GM23338 (cell line): ENCODE measurements at regions not wholly inside any gene's neighbourhood (a gene's known extent, or its start where the extent isn't known, plus 50 kb on each side); places are given as distances from the start of the nearest gene placed in this dataset.

Source experiments
- ATAC-seq: fragments of 200-7000 bp; cut with Tn5 transposase; 3 replicates; pipeline ENCODE4 v1.9.1; 2020
- DNase-seq: peaks from one replicate; pipeline ENCODE4 v3.0.0-alpha.2; 2015; ENCODE audit warnings: low spot score
- H2AFZ ChIP-seq: fragments of 200-600 bp; sonication (generic); 2 replicates; pipeline ENCODE4 v1.8.0; 2016; ENCODE audit warnings: antibody characterized with exemption, mild to moderate bottlenecking, moderate library complexity
- H3F3A ChIP-seq: fragments of 200-600 bp; sonication (generic); replicated peaks from 2 replicates; pipeline ENCODE4 v1.8.0; 2017; ENCODE audit warnings: antibody characterized with exemption, mixed run types, low read depth
- H3K27ac ChIP-seq: fragments of 200-600 bp; sonication (generic); 2 replicates; pipeline ENCODE4 v1.6.1; 2016; ENCODE audit warnings: low read depth
- H3K27me3 ChIP-seq: fragments of 200-600 bp; sonication (generic); 2 replicates; pipeline ENCODE4 v1.8.0; 2016; ENCODE audit warnings: mild to moderate bottlenecking, mixed run types, moderate library complexity; ENCODE audit not compliant: insufficient read depth
- H3K36me3 ChIP-seq: fragments of 200-600 bp; sonication (generic); 2 replicates; pipeline ENCODE4 v1.8.0; 2016; ENCODE audit warnings: mild to moderate bottlenecking; ENCODE audit not compliant: insufficient read depth
- H3K4me1 ChIP-seq: fragments of 200-600 bp; sonication (generic); 2 replicates; pipeline ENCODE4 v1.8.0; 2016; ENCODE audit warnings: mild to moderate bottlenecking, moderate library complexity; ENCODE audit not compliant: insufficient read depth
- H3K4me2 ChIP-seq: fragments of 200-600 bp; sonication (generic); 2 replicates; pipeline ENCODE4 v1.7.1; 2017; ENCODE audit warnings: mixed run types
- H3K4me3 ChIP-seq: fragments of 200-600 bp; sonication (generic); 2 replicates; pipeline ENCODE4 v1.6.1; 2016; ENCODE audit warnings: mixed run types
- H3K79me2 ChIP-seq: fragments of 200-600 bp; sonication (generic); replicated peaks from 2 replicates; pipeline ENCODE4 v1.8.0; 2017; ENCODE audit warnings: mild to moderate bottlenecking; ENCODE audit not compliant: insufficient read depth
- H3K9me2 ChIP-seq: fragments of 200-600 bp; sonication (generic); 2 replicates; pipeline ENCODE4 v1.8.0; 2017; ENCODE audit not compliant: insufficient read depth
- H4K20me1 ChIP-seq: fragments of 200-600 bp; sonication (generic); replicated peaks from 2 replicates; pipeline ENCODE4 v1.8.0; 2017; ENCODE audit warnings: mild to moderate bottlenecking; ENCODE audit not compliant: insufficient read depth
- H3K27ac Mint-ChIP-seq: 2 replicates; pipeline ENCODE4 v1.8.0; 2020; ENCODE audit warnings: inconsistent platforms, mild to moderate bottlenecking, moderate library complexity, mixed read lengths
- H3K27me3 Mint-ChIP-seq: 3 replicates; pipeline ENCODE4 v1.8.0; 2022; ENCODE audit warnings: low read depth, mild to moderate bottlenecking, moderate library complexity, mixed read lengths, inconsistent platforms; ENCODE audit not compliant: insufficient read depth, poor library complexity
- H3K36me3 Mint-ChIP-seq: 3 replicates; pipeline ENCODE4 v1.8.0; 2021; ENCODE audit warnings: low read depth, mild to moderate bottlenecking, inconsistent platforms, moderate library complexity, mixed read lengths
- H3K4me1 Mint-ChIP-seq: 3 replicates; pipeline ENCODE4 v1.8.0; 2020; ENCODE audit warnings: mild to moderate bottlenecking, inconsistent platforms, mixed read lengths
- H3K4me3 Mint-ChIP-seq: 3 replicates; pipeline ENCODE4 v1.8.0; 2021; ENCODE audit warnings: moderate library complexity, mild to moderate bottlenecking, inconsistent platforms, mixed read lengths
- H3K9me3 Mint-ChIP-seq: 3 replicates; pipeline ENCODE4 v1.8.0; 2020; ENCODE audit warnings: moderate library complexity, mild to moderate bottlenecking, inconsistent platforms, mixed read lengths
- CREB1 ChIP-seq: fragments of 250-450 bp; sonication (Bioruptor Pico); IDR thresholded peaks from 2 replicates; pipeline ENCODE4 v1.5.0; 2020; ENCODE audit warnings: low read depth, mild to moderate bottlenecking, moderate library complexity
- CTCF ChIP-seq, 2 experiments: fragments of 200-600 bp in 1 of 2; sonication (generic) in 1 of 2; conservative IDR thresholded peaks; 2 replicates each; pipeline versions ENCODE4 v1.5.1 to v1.6.1; 2016 to 2017; ENCODE audit warnings: antibody characterized with exemption in 2 of 2, low read depth in 2 of 2, mild to moderate bottlenecking in 2 of 2, moderate library complexity in 1 of 2
- EZH2 ChIP-seq: fragments of 200-600 bp; sonication (generic); IDR thresholded peaks from one replicate; pipeline ENCODE4 v1.8.0; 2017; ENCODE audit warnings: antibody characterized with exemption, mild to moderate bottlenecking, low read depth; ENCODE audit not compliant: unreplicated experiment
- EZH2phosphoT487 ChIP-seq: fragments of 200-600 bp; sonication (generic); IDR thresholded peaks from one replicate; pipeline ENCODE4 v1.8.1; 2018; ENCODE audit warnings: antibody characterized with exemption; ENCODE audit not compliant: unreplicated experiment
- JUNB ChIP-seq: IDR thresholded peaks from one replicate; pipeline ENCODE4 v1.6.1; 2016; ENCODE audit warnings: antibody characterized with exemption; ENCODE audit not compliant: unreplicated experiment
- NANOG ChIP-seq: IDR thresholded peaks from 2 replicates; pipeline ENCODE4 v1.6.1; 2016; ENCODE audit warnings: antibody characterized with exemption, borderline replicate concordance
- POLR2AphosphoS5 ChIP-seq: IDR thresholded peaks from 2 replicates; pipeline ENCODE4 v1.6.1; 2016; ENCODE audit warnings: antibody characterized with exemption, low read depth
- REST ChIP-seq: IDR thresholded peaks from one replicate; pipeline ENCODE4 v1.6.1; 2018; ENCODE audit warnings: antibody characterized with exemption; ENCODE audit not compliant: unreplicated experiment
- STAT1 ChIP-seq: IDR thresholded peaks from one replicate; pipeline ENCODE4 v1.6.1; 2016; ENCODE audit warnings: antibody characterized with exemption; ENCODE audit not compliant: unreplicated experiment
- ZNF114 ChIP-seq: fragments of 250-450 bp; sonication (Bioruptor Pico); IDR thresholded peaks from 2 replicates; pipeline ENCODE4 v1.5.0; 2020; ENCODE audit warnings: mild to moderate bottlenecking, moderate library complexity
- ZNF331 ChIP-seq: fragments of 250-450 bp; sonication (Bioruptor Pico); IDR thresholded peaks from 2 replicates; pipeline ENCODE4 v1.5.0; 2020; ENCODE audit warnings: low read depth, mild to moderate bottlenecking, moderate library complexity
- ZNF462 ChIP-seq: fragments of 250-450 bp; sonication (Bioruptor Pico); IDR thresholded peaks from 2 replicates; pipeline ENCODE4 v1.5.0; 2020; ENCODE audit warnings: mild to moderate bottlenecking, moderate library complexity

- TF ChIP-seq POLR2AphosphoS5 (no peak), JUNB (no peak), CTCF (conservative IDR thresholded peaks at IDR 0.05; ENCODE audit: low read depth in 2 of 2) (no peak), EZH2phosphoT487 (no peak)
Measured at GRCh38 chr3:21804330-21804729, 53.3 kb upstream of the ZNF385D start (continued).

DNA sequence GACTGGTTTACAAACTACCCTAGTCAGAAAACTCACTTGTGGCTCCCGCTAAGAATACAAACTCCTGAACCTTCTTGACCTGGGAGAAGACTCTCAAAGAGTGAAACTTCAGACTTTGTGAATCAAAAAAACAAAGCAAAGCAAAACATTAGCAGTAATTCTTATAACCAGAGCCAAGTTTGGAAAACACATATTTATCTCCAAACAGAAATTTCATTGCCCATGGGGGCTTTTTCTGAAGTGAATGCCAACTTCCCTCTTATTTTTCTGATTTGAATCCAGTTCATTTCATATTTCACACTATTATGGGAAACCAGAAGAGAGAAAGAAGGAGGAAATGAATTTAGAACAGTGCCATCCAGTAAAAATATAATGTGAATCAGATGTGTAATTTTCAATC lies 55.7 kb upstream of the ZNF385D start:
- Histone ChIP-seq H3K4me1 (no peaks in the 10 kb centered on the region), H2AFZ (no peak overlapping the region), H3K79me2 (no peaks in the 10 kb centered on the region), H3K4me2 (no peak overlapping the region), H3K36me3 (no peaks in the 10 kb centered on the region), H3K27ac (no peak overlapping the region), H4K20me1 (no peaks in the 10 kb centered on the region), H3F3A (no peaks in the 10 kb centered on the region), H3K4me3 (no peak overlapping the region), H3K9me2 (no peaks in the 10 kb centered on the region), H3K27me3 (no peaks in the 10 kb centered on the region)
- Mint-ChIP-seq H3K36me3 (no peaks in the 10 kb centered on the region), H3K4me1 (no peaks in the 10 kb centered on the region), H3K27ac (no peak overlapping the region), H3K4me3 (no peak overlapping the region), H3K27me3 (no peaks in the 10 kb centered on the region), H3K9me3 (no peaks in the 10 kb centered on the region)
- DNase-seq, result no peak
- ATAC-seq, result no peak
- no peak for TF ChIP-seq NANOG
- TF ChIP-seq ZNF331 (CRISPR knock-in tag), result no peak
- no peak for TF ChIP-seq STAT1
- TF ChIP-seq REST, result no peak
- TF ChIP-seq EZH2, result no peak
- TF ChIP-seq CTCF (conservative IDR thresholded peaks at IDR 0.05; ENCODE audit: low read depth in 2 of 2), result no peak
- no peak for TF ChIP-seq CREB1 (CRISPR knock-in tag)
- TF ChIP-seq ZNF114 (CRISPR knock-in tag), result no peak
- no peak for TF ChIP-seq ZNF462
